Mesodermal cell (in vitro differentiated cells): ENCODE measurements at regions not wholly inside any gene's neighbourhood (a gene's known extent, or its start where the extent isn't known, plus 50 kb on each side); places are given as distances from the start of the nearest gene placed in this dataset.
"Not testable (repeated sequence)": the region's sequence is repeated elsewhere in the genome, so short reads cannot be mapped to it uniquely, and the experiment has no call there.

Experiments used
- H3K27ac ChIP-seq: 2 replicates; pipeline ENCODE4 v1.7.0; 2013; ENCODE audit warnings: mild to moderate bottlenecking, low read depth, low read length, moderate library complexity; ENCODE audit not compliant: severe bottlenecking
- H3K36me3 ChIP-seq: 2 replicates; pipeline ENCODE4 v1.7.1; 2013; ENCODE audit warnings: mild to moderate bottlenecking, low read length, moderate library complexity; ENCODE audit not compliant: control insufficient read depth, insufficient read depth
- H3K4me1 ChIP-seq: one replicate; pipeline ENCODE4 v1.7.1; 2013; ENCODE audit warnings: mild to moderate bottlenecking, low read length; ENCODE audit not compliant: insufficient read depth, control insufficient read depth, poor library complexity, severe bottlenecking
- H3K4me3 ChIP-seq: 2 replicates; pipeline ENCODE4 v1.7.0; 2013; ENCODE audit warnings: low read length, control low read depth, mild to moderate bottlenecking; ENCODE audit not compliant: insufficient read depth, poor library complexity, severe bottlenecking; ENCODE audit errors: extremely low read depth
- H3K9me3 ChIP-seq: 2 replicates; pipeline ENCODE4 v1.7.1; 2013; ENCODE audit warnings: mild to moderate bottlenecking, low read length, moderate library complexity; ENCODE audit not compliant: control insufficient read depth
- WGBS, 2 experiments: methylation state at CpG; one replicate each; pipeline ENCODE4 v1.1.5; 2013; ENCODE audit warnings: missing lambda C conversion rate in 2 of 2; ENCODE audit not compliant: insufficient coverage in 2 of 2; 5-methylcytosine and 5-hydroxymethylcytosine counted together

- 89 to 92% methylated on average over 14 to 24 of the region's 24 CpGs for WGBS, 2 experiments
- not testable (repeated sequence) for H3K4me3 ChIP-seq, H3K27ac ChIP-seq, H3K9me3 ChIP-seq, H3K4me1 ChIP-seq, H3K36me3 ChIP-seq
These were observed 251.2 kb upstream of the NUPR2 start for GRCh38 chr7:56367411-56367810.

GRCh38 chr7:56366701-56367100 lies 250.5 kb upstream of the NUPR2 start:
- not testable (repeated sequence) for H3K4me3 ChIP-seq, H3K36me3 ChIP-seq, H3K27ac ChIP-seq, H3K9me3 ChIP-seq, H3K4me1 ChIP-seq
- WGBS, 2 experiments: 82 to 84% methylated on average over 16 to 22 of the region's 22 CpGs

GRCh38 chr7:56352576-56352975 lies 236.4 kb upstream of the NUPR2 start:
- peaks cover 14% of the 10 kb centered on the region for H3K9me3 ChIP-seq
- H3K4me3 ChIP-seq, H3K27ac ChIP-seq, H3K4me1 ChIP-seq, H3K36me3 ChIP-seq: not testable (repeated sequence)
- 83% methylated on average over 1 of the region's 4 CpGs; no CpG with 5 or more reads in 1 of the 2 experiments for WGBS, 2 experiments

- not testable (repeated sequence) for H3K4me1 ChIP-seq
These were observed 235.0 kb upstream of the NUPR2 start for GRCh38 chr7:56351181-56351580.

GRCh38 chr7:56348311-56348710 lies 232.1 kb upstream of the NUPR2 start:
- H3K9me3 ChIP-seq, H3K4me1 ChIP-seq, H3K4me3 ChIP-seq, H3K27ac ChIP-seq, H3K36me3 ChIP-seq: not testable (repeated sequence)
- WGBS, 2 experiments: 64 to 71% methylated on average over 2 to 4 of the region's 7 CpGs

More at GRCh38 chr7:56351181-56351580, 235.0 kb upstream of the NUPR2 start:
- H3K36me3 ChIP-seq, H3K27ac ChIP-seq, H3K4me3 ChIP-seq: not testable (repeated sequence)
- WGBS, 2 experiments: 78 to 84% methylated on average over 4 of the region's 8 CpGs
- peaks cover 13% of the 10 kb centered on the region for H3K9me3 ChIP-seq

- H3K36me3 ChIP-seq, H3K4me1 ChIP-seq, H3K27ac ChIP-seq, H3K4me3 ChIP-seq: not testable (repeated sequence)
- peaks cover 18% of the 10 kb centered on the region for H3K9me3 ChIP-seq
- 56 to 71% methylated on average over 7 to 9 of the region's 9 CpGs for WGBS, 2 experiments
These were observed 212.1 kb upstream of the NUPR2 start for GRCh38 chr7:56328327-56328726.

GRCh38 chr7:56290548-56290947 lies 174.3 kb upstream of the NUPR2 start:
- peaks cover 47% of the 10 kb centered on the region for H3K9me3 ChIP-seq
- H3K27ac ChIP-seq: no peak overlapping the region
- H3K4me3 ChIP-seq: no peak overlapping the region
- no peaks in the 10 kb centered on the region for H3K4me1 ChIP-seq
- WGBS, 2 experiments: 53 to 58% methylated on average over 7 of the region's 7 CpGs
- no peaks in the 10 kb centered on the region for H3K36me3 ChIP-seq

- Histone ChIP-seq H3K9me3 (peaks cover 53% of the 10 kb centered on the region), H3K4me3 (no peak overlapping the region), H3K27ac (no peak overlapping the region), H3K36me3 (no peaks in the 10 kb centered on the region), H3K4me1 (no peaks in the 10 kb centered on the region)
- WGBS, 2 experiments: 90 to 91% methylated on average over 46 to 56 of the region's 57 CpGs
These were observed 171.4 kb upstream of the NUPR2 start for GRCh38 chr7:56287429-56288138.

- H3K27ac ChIP-seq: no peak overlapping the region
- H3K9me3 ChIP-seq: peaks cover 55% of the 10 kb centered on the region
- H3K4me1 ChIP-seq: no peaks in the 10 kb centered on the region
- H3K36me3 ChIP-seq: no peaks in the 10 kb centered on the region
- H3K4me3 ChIP-seq: no peak overlapping the region
- WGBS, 2 experiments: 59 to 73% methylated on average over 5 to 7 of the region's 7 CpGs
These were observed 139.9 kb upstream of the NUPR2 start for GRCh38 chr7:56256108-56256507.

GRCh38 chr7:56250135-56250534 lies 133.9 kb upstream of the NUPR2 start:
- no peak overlapping the region for H3K27ac ChIP-seq

GRCh38 chr7:56229631-56230030 lies 113.4 kb upstream of the NUPR2 start:
- no peak overlapping the region for H3K4me3 ChIP-seq
- no peaks in the 10 kb centered on the region for H3K36me3 ChIP-seq
- H3K27ac ChIP-seq: no peak overlapping the region
- WGBS, 2 experiments: 82 to 97% methylated on average over 16 to 17 of the region's 28 CpGs
- peaks cover 38% of the 10 kb centered on the region for H3K9me3 ChIP-seq
- H3K4me1 ChIP-seq: no peaks in the 10 kb centered on the region

More at GRCh38 chr7:56250135-56250534, 133.9 kb upstream of the NUPR2 start:
- H3K36me3 ChIP-seq: no peaks in the 10 kb centered on the region
- no peaks in the 10 kb centered on the region for H3K4me1 ChIP-seq
- 38 to 49% methylated on average over 3 of the region's 3 CpGs for WGBS, 2 experiments
- H3K9me3 ChIP-seq: peaks cover 52% of the 10 kb centered on the region
- H3K4me3 ChIP-seq: no peak overlapping the region
